ENCODE measurements at regions not wholly inside any gene's neighbourhood (a gene's known extent, or its start where the extent isn't known, plus 50 kb on each side); places are given as distances from the start of the nearest gene placed in this dataset.

DNA sequence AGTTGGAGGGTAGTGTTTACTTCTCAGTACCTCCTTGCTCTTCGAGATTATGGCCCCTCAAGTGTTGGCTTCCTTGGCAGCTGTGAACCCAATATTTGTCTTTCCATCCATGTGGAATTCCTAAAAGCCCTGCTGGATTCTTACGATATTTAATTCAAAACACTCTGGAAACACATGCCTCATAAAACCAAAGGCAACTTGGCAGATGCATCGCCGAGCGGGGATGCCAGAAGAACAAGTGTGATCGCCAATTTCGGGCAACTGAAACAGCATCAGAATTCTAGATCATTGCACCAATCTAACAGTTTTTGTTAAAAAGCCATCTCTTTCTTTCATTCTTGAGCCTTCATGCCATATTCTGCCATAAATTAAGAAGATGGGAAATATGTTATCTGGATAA is 934.4 kb downstream of the AACS start:
- Histone ChIP-seq H3K36me3 (ENCODE audit: insufficient read depth, low read length) (no peaks in the 10 kb centered on the region), H2AFZ (ENCODE audit: low read depth, low read length) (no peak overlapping the region), H3K4me3 (ENCODE audit: low read length) (no peak overlapping the region), H3K27ac (ENCODE audit: low read length) (no peak overlapping the region), H3K9me3 (ENCODE audit: low read length) (peaks cover 7% of the 10 kb centered on the region), H3K79me2 (replicated peaks; ENCODE audit: insufficient read depth, low read length) (no peaks in the 10 kb centered on the region), H3F3A (ENCODE audit: insufficient read depth, low read length, poor library complexity, severe bottlenecking) (no peaks in the 10 kb centered on the region), H3K9ac (ENCODE audit: low read length) (no peak overlapping the region), H3K4me2 (ENCODE audit: low read length) (no peak overlapping the region), H4K20me1 (ENCODE audit: insufficient read depth) (no peaks in the 10 kb centered on the region), H3K27me3 (ENCODE audit: insufficient read depth, low read depth, low read length) (no peaks in the 10 kb centered on the region), H3K9me2 (ENCODE audit: insufficient read depth, low read length) (no peaks in the 10 kb centered on the region)
- TF ChIP-seq SMC3 (conservative IDR thresholded peaks at IDR 0.05; ENCODE audit: poor library complexity) (no peak), EZH2 (IDR thresholded peaks at IDR 0.05; ENCODE audit: borderline replicate concordance, insufficient read depth, low read length, poor library complexity, severe bottlenecking) (no peak), MXI1 (conservative IDR thresholded peaks at IDR 0.05; ENCODE audit: poor library complexity, severe bottlenecking) (no peak), EP300 (conservative IDR thresholded peaks at IDR 0.05; ENCODE audit: poor library complexity, severe bottlenecking) (no peak), RAD21 (conservative IDR thresholded peaks at IDR 0.05) (no peak), POLR2AphosphoS5 (IDR thresholded peaks at IDR 0.05) (no peak), TAF1 (IDR thresholded peaks at IDR 0.05; ENCODE audit: low read depth) (no peak), CTCF (IDR thresholded peaks at IDR 0.05; ENCODE audit: poor library complexity, severe bottlenecking) (no peak)
- TF ChIP-seq, protein P1, sequence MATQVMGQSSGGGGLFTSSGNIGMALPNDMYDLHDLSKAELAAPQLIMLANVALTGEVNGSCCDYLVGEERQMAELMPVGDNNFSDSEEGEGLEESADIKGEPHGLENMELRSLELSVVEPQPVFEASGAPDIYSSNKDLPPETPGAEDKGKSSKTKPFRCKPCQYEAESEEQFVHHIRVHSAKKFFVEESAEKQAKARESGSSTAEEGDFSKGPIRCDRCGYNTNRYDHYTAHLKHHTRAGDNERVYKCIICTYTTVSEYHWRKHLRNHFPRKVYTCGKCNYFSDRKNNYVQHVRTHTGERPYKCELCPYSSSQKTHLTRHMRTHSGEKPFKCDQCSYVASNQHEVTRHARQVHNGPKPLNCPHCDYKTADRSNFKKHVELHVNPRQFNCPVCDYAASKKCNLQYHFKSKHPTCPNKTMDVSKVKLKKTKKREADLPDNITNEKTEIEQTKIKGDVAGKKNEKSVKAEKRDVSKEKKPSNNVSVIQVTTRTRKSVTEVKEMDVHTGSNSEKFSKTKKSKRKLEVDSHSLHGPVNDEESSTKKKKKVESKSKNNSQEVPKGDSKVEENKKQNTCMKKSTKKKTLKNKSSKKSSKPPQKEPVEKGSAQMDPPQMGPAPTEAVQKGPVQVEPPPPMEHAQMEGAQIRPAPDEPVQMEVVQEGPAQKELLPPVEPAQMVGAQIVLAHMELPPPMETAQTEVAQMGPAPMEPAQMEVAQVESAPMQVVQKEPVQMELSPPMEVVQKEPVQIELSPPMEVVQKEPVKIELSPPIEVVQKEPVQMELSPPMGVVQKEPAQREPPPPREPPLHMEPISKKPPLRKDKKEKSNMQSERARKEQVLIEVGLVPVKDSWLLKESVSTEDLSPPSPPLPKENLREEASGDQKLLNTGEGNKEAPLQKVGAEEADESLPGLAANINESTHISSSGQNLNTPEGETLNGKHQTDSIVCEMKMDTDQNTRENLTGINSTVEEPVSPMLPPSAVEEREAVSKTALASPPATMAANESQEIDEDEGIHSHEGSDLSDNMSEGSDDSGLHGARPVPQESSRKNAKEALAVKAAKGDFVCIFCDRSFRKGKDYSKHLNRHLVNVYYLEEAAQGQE (IDR thresholded peaks at IDR 0.05; ENCODE audit: borderline replicate concordance), result no peak

DNA sequence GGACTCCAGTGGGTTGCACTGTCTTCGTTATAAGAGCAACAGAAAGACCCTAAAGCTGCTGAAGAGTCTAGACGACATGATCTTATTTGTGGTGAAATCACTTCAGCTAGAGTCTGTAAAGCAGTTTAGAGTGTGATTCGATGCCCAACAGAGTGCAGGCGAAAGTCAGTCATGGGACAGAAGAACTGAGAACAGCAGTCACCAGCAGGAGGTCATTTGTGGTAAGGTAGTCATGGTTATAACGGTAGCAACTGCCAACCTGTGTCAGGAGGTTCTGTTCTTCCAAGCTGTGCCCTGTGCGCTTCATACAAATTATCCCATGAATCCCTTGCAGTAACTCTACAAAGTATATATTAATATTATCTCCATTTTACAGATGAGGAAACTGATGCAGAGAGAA is 954.1 kb downstream of the AACS start:
- no peak overlapping the region for H3K4me2 ChIP-seq (ENCODE audit: low read length)
- H3K9me3 ChIP-seq (ENCODE audit: low read length), result peaks cover 4% of the 10 kb centered on the region
- H4K20me1 ChIP-seq (ENCODE audit: insufficient read depth), result no peaks in the 10 kb centered on the region
- no peaks in the 10 kb centered on the region for H3K79me2 ChIP-seq (replicated peaks; ENCODE audit: insufficient read depth, low read length)
- no peaks in the 10 kb centered on the region for H3K36me3 ChIP-seq (ENCODE audit: insufficient read depth, low read length)
- no peaks in the 10 kb centered on the region for H3K9me2 ChIP-seq (ENCODE audit: insufficient read depth, low read length)
- TF ChIP-seq TAF1 (IDR thresholded peaks at IDR 0.05; ENCODE audit: low read depth), result no peak
- no peak for TF ChIP-seq EP300 (conservative IDR thresholded peaks at IDR 0.05; ENCODE audit: poor library complexity, severe bottlenecking)
- no peak for TF ChIP-seq RAD21 (conservative IDR thresholded peaks at IDR 0.05)
- TF ChIP-seq MXI1 (conservative IDR thresholded peaks at IDR 0.05; ENCODE audit: poor library complexity, severe bottlenecking), result no peak
- TF ChIP-seq SMC3 (conservative IDR thresholded peaks at IDR 0.05; ENCODE audit: poor library complexity), result no peak
- no peak overlapping the region for H3K9ac ChIP-seq (ENCODE audit: low read length)
- no peaks in the 10 kb centered on the region for H3K27me3 ChIP-seq (ENCODE audit: insufficient read depth, low read depth, low read length)
- no peak overlapping the region for H2AFZ ChIP-seq (ENCODE audit: low read depth, low read length)
- no peak overlapping the region for H3K4me3 ChIP-seq (ENCODE audit: low read length)
- H3F3A ChIP-seq (ENCODE audit: insufficient read depth, low read length, poor library complexity, severe bottlenecking), result no peaks in the 10 kb centered on the region
- no peak overlapping the region for H3K27ac ChIP-seq (ENCODE audit: low read length)
